CD14-positive monocyte (primary cell): ENCODE measurements at regions not wholly inside any gene's neighbourhood (a gene's known extent, or its start where the extent isn't known, plus 50 kb on each side); places are given as distances from the start of the nearest gene placed in this dataset.

Experiments
- DNase-seq, 3 donors: peaks; one replicate each; pipeline ENCODE4 v3.0.0-alpha.2; 2011 to 2022
- H2AFZ ChIP-seq: 2 replicates; pipeline ENCODE4 v1.6.0; 2012; ENCODE audit warnings: mild to moderate bottlenecking, low read depth, low read length, inconsistent platforms; ENCODE audit not compliant: insufficient read depth, poor library complexity, severe bottlenecking
- H3K27ac ChIP-seq, 2 donors: 1 replicate in 1 of 2; 2 replicates in 1 of 2; pipeline ENCODE4 v1.5.1; 2012 to 2013; ENCODE audit warnings: low read length in 2 of 2, control low read depth in 1 of 2, inconsistent platforms in 1 of 2, low read depth in 1 of 2, mild to moderate bottlenecking in 1 of 2
- H3K27me3 ChIP-seq, 2 donors: one replicate each; pipeline versions ENCODE4 v1.6.0 to v1.6.1; 2011 to 2013; ENCODE audit warnings: low read length in 2 of 2; ENCODE audit not compliant: control insufficient read depth in 2 of 2, insufficient read depth in 2 of 2
- H3K36me3 ChIP-seq, 2 donors: replicated peaks in 1 of 2; 1 replicate in 1 of 2; 2 replicates in 1 of 2; pipeline versions ENCODE4 v1.5.1 to v1.6.1; 2012 to 2013; ENCODE audit warnings: low read length in 2 of 2, control low read depth in 1 of 2, inconsistent platforms in 1 of 2, mild to moderate bottlenecking in 1 of 2; ENCODE audit not compliant: insufficient read depth in 2 of 2, control insufficient read depth in 1 of 2
- H3K4me1 ChIP-seq, 2 donors: 1 replicate in 1 of 2; 2 replicates in 1 of 2; pipeline versions ENCODE4 v1.5.1 to v1.6.1; 2012 to 2013; ENCODE audit warnings: low read length in 2 of 2, control low read depth in 1 of 2, inconsistent platforms in 1 of 2, mild to moderate bottlenecking in 1 of 2, moderate library complexity in 1 of 2; ENCODE audit not compliant: insufficient read depth in 2 of 2, control insufficient read depth in 1 of 2
- H3K4me2 ChIP-seq: replicated peaks from 2 replicates; pipeline ENCODE3; 2012; ENCODE audit warnings: low read length, moderate library complexity, mild to moderate bottlenecking; ENCODE audit not compliant: poor library complexity, severe bottlenecking; ENCODE audit errors: extremely low read depth
- H3K4me3 ChIP-seq, 3 experiments: fragments of 200-600 bp in 1 of 3; sonication (generic) in 1 of 3; replicated peaks in 1 of 3; 1 replicate in 2 of 3; 2 replicates in 1 of 3; pipeline ENCODE4 v1.5.1; 2011 to 2013; ENCODE audit warnings: low read length in 3 of 3, mild to moderate bottlenecking in 3 of 3, control low read depth in 2 of 3, low read depth in 2 of 3, inconsistent platforms in 1 of 3, moderate library complexity in 1 of 3
- H3K79me2 ChIP-seq: 2 replicates; pipeline ENCODE4 v1.6.0; 2012; ENCODE audit warnings: mild to moderate bottlenecking, control low read depth, inconsistent platforms, low read length, moderate library complexity; ENCODE audit not compliant: insufficient read depth
- H3K9ac ChIP-seq: 2 replicates; pipeline ENCODE4 v1.6.0; 2017; ENCODE audit warnings: low read length, mild to moderate bottlenecking; ENCODE audit not compliant: insufficient read depth, poor library complexity, severe bottlenecking
- H3K9me3 ChIP-seq, 2 donors: replicated peaks in 1 of 2; 1 replicate in 1 of 2; 2 replicates in 1 of 2; pipeline versions ENCODE4 v1.5.1 to v1.6.1; 2012 to 2013; ENCODE audit warnings: low read length in 2 of 2, control low read depth in 1 of 2; ENCODE audit not compliant: control insufficient read depth in 1 of 2, insufficient read depth in 1 of 2
- H4K20me1 ChIP-seq: 2 replicates; pipeline ENCODE4 v1.6.0; 2012; ENCODE audit warnings: mild to moderate bottlenecking, low read length, control low read depth, moderate library complexity; ENCODE audit not compliant: insufficient read depth
- H3K27ac Mint-ChIP-seq, 7 donors: one replicate each; pipeline ENCODE4 v1.8.0; 2020; ENCODE audit warnings: mild to moderate bottlenecking in 7 of 7, mixed read lengths in 7 of 7, moderate library complexity in 6 of 7, inconsistent platforms in 2 of 7
- H3K27me3 Mint-ChIP-seq, 3 donors: one replicate each; pipeline ENCODE4 v1.8.0; 2021 to 2022; ENCODE audit warnings: low read depth in 3 of 3, mild to moderate bottlenecking in 3 of 3, mixed read lengths in 3 of 3, moderate library complexity in 3 of 3, inconsistent platforms in 1 of 3
- H3K36me3 Mint-ChIP-seq, 2 donors: one replicate each; pipeline ENCODE4 v1.8.0; 2020; ENCODE audit warnings: mixed read lengths in 2 of 2, inconsistent platforms in 1 of 2, mild to moderate bottlenecking in 1 of 2
- H3K4me1 Mint-ChIP-seq: one replicate; pipeline ENCODE4 v1.8.0; 2020; ENCODE audit warnings: mild to moderate bottlenecking, mixed read lengths
- H3K4me3 Mint-ChIP-seq, 2 donors: one replicate each; pipeline ENCODE4 v1.8.0; 2020; ENCODE audit warnings: mild to moderate bottlenecking in 2 of 2, mixed read lengths in 2 of 2, moderate library complexity in 1 of 2
- H3K9me3 Mint-ChIP-seq, 7 donors: one replicate each; pipeline ENCODE4 v1.8.0; 2020 to 2022; ENCODE audit warnings: mixed read lengths in 7 of 7, mild to moderate bottlenecking in 6 of 7, moderate library complexity in 6 of 7, inconsistent platforms in 2 of 7
- CTCF ChIP-seq: fragments of 200-600 bp; IDR thresholded peaks from one replicate; pipeline ENCODE4 v1.8.0; 2022; ENCODE audit warnings: antibody characterized with exemption, mild to moderate bottlenecking
- WGBS: methylation state at CpG from one replicate; pipeline ENCODE4 v1.1.5; 2013; ENCODE audit warnings: missing lambda C conversion rate; ENCODE audit not compliant: insufficient coverage; 5-methylcytosine and 5-hydroxymethylcytosine counted together
- intact Hi-C, 2 donors: fragments of 100-400 bp; cut with micrococcal nuclease; formaldehyde crosslinking; loops; one replicate each; pipeline versions ENCODE4 v1.15.0 to v1.15.1; 2023

- Histone ChIP-seq H3K4me2 (no peak overlapping the region), H3K79me2 (no peaks in the 10 kb centered on the region), H3K9me3 (peaks cover 5 to 8% of the 10 kb centered on the region in 2 donors), H2AFZ (no peak overlapping the region), H3K9ac (no peak overlapping the region), H3K27ac (no peak overlapping the region), H4K20me1 (no peaks in the 10 kb centered on the region), H3K36me3 (no peaks in the 10 kb centered on the region), H3K27me3 (no peaks in the 10 kb centered on the region), H3K4me3 (no peak overlapping the region), H3K4me1 (no peaks in the 10 kb centered on the region)
- Mint-ChIP-seq H3K27me3 (no peaks in the 10 kb centered on the region), H3K4me1 (peaks cover 2% of the 10 kb centered on the region), H3K27ac (no peak overlapping the region), H3K4me3 (no peak overlapping the region), H3K36me3 (no peaks in the 10 kb centered on the region), H3K9me3 (peaks cover 7 to 11% (median 7%) of the 10 kb centered on the region in 7 donors)
- DNase-seq: no peak
- WGBS: 96% methylated on average over 3 of the region's 3 CpGs
- no peak for TF ChIP-seq CTCF
- intact Hi-C loops: no loop called here
Observed at GRCh38 chr3:117480525-117480924, 770.9 kb downstream of the TUSC7 start.

GRCh38 chr3:117480972-117481371 lies 771.4 kb downstream of the TUSC7 start:
- DNase-seq: no peak
- H3K36me3 ChIP-seq: no peaks in the 10 kb centered on the region
- intact Hi-C loops: no loop called here
- no peaks in the 10 kb centered on the region for H3K27me3 Mint-ChIP-seq
- H4K20me1 ChIP-seq: no peaks in the 10 kb centered on the region
- H3K27ac ChIP-seq: no peak overlapping the region
- no peaks in the 10 kb centered on the region for H3K4me1 ChIP-seq
- no peaks in the 10 kb centered on the region for H3K27me3 ChIP-seq
- no peak for TF ChIP-seq CTCF
- H2AFZ ChIP-seq: no peak overlapping the region
- H3K9ac ChIP-seq: no peak overlapping the region
- H3K4me3 Mint-ChIP-seq: no peak overlapping the region
- H3K4me1 Mint-ChIP-seq: peaks cover 2% of the 10 kb centered on the region
- no peak overlapping the region for H3K4me2 ChIP-seq
- no peaks in the 10 kb centered on the region for H3K36me3 Mint-ChIP-seq
- H3K9me3 Mint-ChIP-seq: peaks cover 5 to 11% (median 7%) of the 10 kb centered on the region in 7 donors
- no peak overlapping the region for H3K27ac Mint-ChIP-seq
- H3K79me2 ChIP-seq: no peaks in the 10 kb centered on the region
- 100% methylated on average over 1 of the region's 1 CpG for WGBS
- H3K4me3 ChIP-seq: no peak overlapping the region
- H3K9me3 ChIP-seq: peaks cover 5 to 8% of the 10 kb centered on the region in 2 donors
